H9 (cell line): ENCODE measurements at regions not wholly inside any gene's neighbourhood (a gene's known extent, or its start where the extent isn't known, plus 50 kb on each side); places are given as distances from the start of the nearest gene placed in this dataset.

Experiments used
- DNase-seq: peaks from one replicate; pipeline ENCODE4 v3.0.0-alpha.2; 2017
- H2AFZ ChIP-seq: one replicate; pipeline ENCODE4 v1.6.1; 2013; ENCODE audit warnings: mild to moderate bottlenecking, low read length, control low read depth, moderate library complexity
- H2AK5ac ChIP-seq: 2 replicates; pipeline ENCODE4 v1.6.1; 2013; ENCODE audit warnings: low read length, control low read depth, mixed read lengths; ENCODE audit not compliant: insufficient read length
- H2BK120ac ChIP-seq: one replicate; pipeline ENCODE4 v1.6.1; 2013; ENCODE audit warnings: low read depth, mild to moderate bottlenecking, low read length, control low read depth, inconsistent platforms; ENCODE audit not compliant: poor library complexity, severe bottlenecking
- H2BK12ac ChIP-seq: 2 replicates; pipeline ENCODE4 v1.6.1; 2013; ENCODE audit warnings: low read length, control low read depth, mixed read lengths, low read depth; ENCODE audit not compliant: insufficient read length
- H2BK15ac ChIP-seq: 2 replicates; pipeline ENCODE4 v1.6.1; 2013; ENCODE audit warnings: low read depth, low read length, control low read depth
- H2BK20ac ChIP-seq: one replicate; pipeline ENCODE4 v1.6.1; 2013; ENCODE audit warnings: low read depth, mild to moderate bottlenecking, low read length, control low read depth, inconsistent platforms; ENCODE audit not compliant: poor library complexity, severe bottlenecking
- H2BK5ac ChIP-seq: 2 replicates; pipeline ENCODE4 v1.6.1; 2013; ENCODE audit warnings: low read length, control low read depth, mixed read lengths; ENCODE audit not compliant: insufficient read length
- H3K14ac ChIP-seq: 2 replicates; pipeline ENCODE4 v1.6.1; 2013; ENCODE audit warnings: low read length, control low read depth; ENCODE audit not compliant: insufficient read depth
- H3K18ac ChIP-seq: 2 replicates; pipeline ENCODE4 v1.6.1; 2013; ENCODE audit warnings: low read depth, mild to moderate bottlenecking, mixed read lengths, low read length, control low read depth; ENCODE audit not compliant: insufficient read length
- H3K23ac ChIP-seq: 2 replicates; pipeline ENCODE4 v1.6.1; 2013; ENCODE audit warnings: low read length, control low read depth, mixed read lengths, low read depth; ENCODE audit not compliant: insufficient read length
- H3K23me2 ChIP-seq: 2 replicates; pipeline ENCODE4 v1.6.1; 2013; ENCODE audit warnings: low read depth, mild to moderate bottlenecking, mixed read lengths, low read length, control low read depth; ENCODE audit not compliant: insufficient read length, poor library complexity, severe bottlenecking
- H3K27ac ChIP-seq: 2 replicates; pipeline ENCODE4 v1.5.1; 2013; ENCODE audit warnings: low read length, control low read depth, mixed read lengths, low read depth; ENCODE audit not compliant: insufficient read length
- H3K27me3 ChIP-seq: 2 replicates; pipeline ENCODE4 v1.6.1; 2013; ENCODE audit warnings: low read length, control low read depth, inconsistent platforms; ENCODE audit not compliant: insufficient read depth
- H3K4ac ChIP-seq: 2 replicates; pipeline ENCODE4 v1.6.1; 2013; ENCODE audit warnings: low read depth, mild to moderate bottlenecking, control low read depth, inconsistent platforms, low read length, moderate library complexity
- H3K4me1 ChIP-seq: 2 replicates; pipeline ENCODE4 v1.6.1; 2013; ENCODE audit warnings: low read length, control low read depth, inconsistent platforms; ENCODE audit not compliant: insufficient read depth
- H3K4me2 ChIP-seq: 2 replicates; pipeline ENCODE4 v1.6.1; 2013; ENCODE audit warnings: low read length, control low read depth, mixed read lengths; ENCODE audit not compliant: insufficient read length, insufficient read depth
- H3K56ac ChIP-seq: 2 replicates; pipeline ENCODE4 v1.6.1; 2013; ENCODE audit warnings: low read depth, mild to moderate bottlenecking, mixed read lengths, low read length, control low read depth; ENCODE audit not compliant: insufficient read length
- H3K79me1 ChIP-seq: 2 replicates; pipeline ENCODE4 v1.6.1; 2013; ENCODE audit warnings: low read depth, mild to moderate bottlenecking, moderate library complexity, low read length, control low read depth, inconsistent platforms; ENCODE audit not compliant: insufficient read depth, poor library complexity, severe bottlenecking
- H3K79me2 ChIP-seq: 2 replicates; pipeline ENCODE4 v1.6.1; 2013; ENCODE audit warnings: low read length, control low read depth, inconsistent platforms; ENCODE audit not compliant: insufficient read depth
- H3K9ac ChIP-seq: 2 replicates; pipeline ENCODE4 v1.6.1; 2013; ENCODE audit warnings: low read length, control low read depth, mixed read lengths; ENCODE audit not compliant: insufficient read length; ENCODE audit errors: extremely low read depth
- H3K9me3 ChIP-seq: one replicate; pipeline ENCODE4 v1.6.1; 2013; ENCODE audit warnings: low read depth, low read length, inconsistent platforms; ENCODE audit not compliant: control insufficient read depth
- H3T11ph ChIP-seq: one replicate; pipeline ENCODE4 v1.6.1; 2013; ENCODE audit warnings: mild to moderate bottlenecking, low read length, control low read depth, inconsistent platforms
- H4K20me1 ChIP-seq: one replicate; pipeline ENCODE4 v1.6.1; 2013; ENCODE audit not compliant: control insufficient read depth, insufficient read length, insufficient read depth
- H4K5ac ChIP-seq: 2 replicates; pipeline ENCODE4 v1.6.1; 2013; ENCODE audit warnings: low read depth, mild to moderate bottlenecking, mixed read lengths, low read length, control low read depth; ENCODE audit not compliant: insufficient read length
- H4K8ac ChIP-seq: replicated peaks from 2 replicates; pipeline ENCODE4 v1.6.1; 2013; ENCODE audit warnings: low read length, control low read depth, mixed read lengths, low read depth; ENCODE audit not compliant: insufficient read length
- H4K91ac ChIP-seq: 2 replicates; pipeline ENCODE4 v1.6.1; 2013; ENCODE audit warnings: low read depth, mild to moderate bottlenecking, moderate library complexity, mixed read lengths, low read length, control low read depth; ENCODE audit not compliant: insufficient read length
- H3K27ac Mint-ChIP-seq, 3 experiments: 2 replicates in 2 of 3; 3 replicates in 1 of 3; pipeline ENCODE4 v1.8.0; 2020 to 2021; ENCODE audit warnings: mixed read lengths in 3 of 3, mild to moderate bottlenecking in 1 of 3, moderate library complexity in 1 of 3
- H3K27me3 Mint-ChIP-seq: 2 replicates; pipeline ENCODE4 v1.8.0; 2021; ENCODE audit warnings: low read depth, mild to moderate bottlenecking, moderate library complexity, mixed read lengths
- H3K36me3 Mint-ChIP-seq, 3 experiments: 2 replicates in 2 of 3; 3 replicates in 1 of 3; pipeline ENCODE4 v1.8.0; 2020 to 2021; ENCODE audit warnings: low read depth in 3 of 3, mixed read lengths in 3 of 3; ENCODE audit not compliant: insufficient read depth in 1 of 3
- H3K4me1 Mint-ChIP-seq, 2 experiments: 2 replicates each; pipeline ENCODE4 v1.8.0; 2020; ENCODE audit warnings: mixed read lengths in 2 of 2
- H3K4me3 Mint-ChIP-seq, 2 experiments: 2 replicates in 1 of 2; 3 replicates in 1 of 2; pipeline ENCODE4 v1.8.0; 2020 to 2021; ENCODE audit warnings: mild to moderate bottlenecking in 2 of 2, mixed read lengths in 2 of 2, moderate library complexity in 1 of 2
- H3K9me3 Mint-ChIP-seq, 2 experiments: 2 replicates in 1 of 2; 3 replicates in 1 of 2; pipeline ENCODE4 v1.8.0; 2020; ENCODE audit warnings: mild to moderate bottlenecking in 2 of 2, mixed read lengths in 2 of 2, moderate library complexity in 1 of 2
- WGBS: extraction: QIAGEN DNeasy Blood & Tissue Kit; methylation state at CpG from one replicate; pipeline ENCODE4 v1.1.7; 2013; ENCODE audit warnings: missing lambda C conversion rate, low lambda C conversion rate, mixed read lengths; ENCODE audit not compliant: insufficient read length; ENCODE audit errors: extremely low coverage; 5-methylcytosine and 5-hydroxymethylcytosine counted together
- TF ChIP-seq, protein P1 (sequence below): fragments of 200-600 bp; sonication (generic); conservative IDR thresholded peaks from 3 replicates; pipeline ENCODE4 v1.8.0; 2021; ENCODE audit warnings: antibody characterized with exemption, mild to moderate bottlenecking

- Histone ChIP-seq H4K8ac (no peak overlapping the region), H2AFZ (no peak overlapping the region), H2BK5ac (no peak overlapping the region), H2AK5ac (no peak overlapping the region), H2BK120ac (no peak overlapping the region), H3K27ac (no peak overlapping the region), H2BK12ac (no peak overlapping the region), H3T11ph (no peak overlapping the region), H3K23me2 (no peaks in the 10 kb centered on the region), H3K4me1 (no peaks in the 10 kb centered on the region), H3K4me2 (no peak overlapping the region), H3K56ac (no peak overlapping the region), H3K23ac (no peak overlapping the region), H4K91ac (no peak overlapping the region), H3K18ac (no peak overlapping the region), H4K20me1 (no peaks in the 10 kb centered on the region), H3K27me3 (no peaks in the 10 kb centered on the region), H2BK15ac (no peak overlapping the region), H4K5ac (no peak overlapping the region), H3K14ac (no peak overlapping the region), H2BK20ac (no peak overlapping the region), H3K9me3 (no peaks in the 10 kb centered on the region), H3K9ac (no peak overlapping the region), H3K4ac (no peak overlapping the region), H3K79me1 (no peaks in the 10 kb centered on the region), H3K79me2 (no peaks in the 10 kb centered on the region)
- no peaks in the 10 kb centered on the region for H3K36me3 Mint-ChIP-seq
- TF ChIP-seq, protein P1, sequence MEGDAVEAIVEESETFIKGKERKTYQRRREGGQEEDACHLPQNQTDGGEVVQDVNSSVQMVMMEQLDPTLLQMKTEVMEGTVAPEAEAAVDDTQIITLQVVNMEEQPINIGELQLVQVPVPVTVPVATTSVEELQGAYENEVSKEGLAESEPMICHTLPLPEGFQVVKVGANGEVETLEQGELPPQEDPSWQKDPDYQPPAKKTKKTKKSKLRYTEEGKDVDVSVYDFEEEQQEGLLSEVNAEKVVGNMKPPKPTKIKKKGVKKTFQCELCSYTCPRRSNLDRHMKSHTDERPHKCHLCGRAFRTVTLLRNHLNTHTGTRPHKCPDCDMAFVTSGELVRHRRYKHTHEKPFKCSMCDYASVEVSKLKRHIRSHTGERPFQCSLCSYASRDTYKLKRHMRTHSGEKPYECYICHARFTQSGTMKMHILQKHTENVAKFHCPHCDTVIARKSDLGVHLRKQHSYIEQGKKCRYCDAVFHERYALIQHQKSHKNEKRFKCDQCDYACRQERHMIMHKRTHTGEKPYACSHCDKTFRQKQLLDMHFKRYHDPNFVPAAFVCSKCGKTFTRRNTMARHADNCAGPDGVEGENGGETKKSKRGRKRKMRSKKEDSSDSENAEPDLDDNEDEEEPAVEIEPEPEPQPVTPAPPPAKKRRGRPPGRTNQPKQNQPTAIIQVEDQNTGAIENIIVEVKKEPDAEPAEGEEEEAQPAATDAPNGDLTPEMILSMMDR, result no peak
- DNase-seq, result no peak
- H3K4me3 Mint-ChIP-seq, result no peak overlapping the region
- H3K27ac Mint-ChIP-seq, result no peak overlapping the region
- no peaks in the 10 kb centered on the region for H3K27me3 Mint-ChIP-seq
- no peaks in the 10 kb centered on the region for H3K4me1 Mint-ChIP-seq
- no peaks in the 10 kb centered on the region for H3K9me3 Mint-ChIP-seq
- WGBS, result no CpG with 5 or more reads among the region's 6 CpGs
Measured at GRCh38 chr2:160884056-160884455, 276.2 kb upstream of the TANK start.
